HFFc6 (cell line): ENCODE measurements at regions not wholly inside any gene's neighbourhood (a gene's known extent, or its start where the extent isn't known, plus 50 kb on each side); places are given as distances from the start of the nearest gene placed in this dataset.

Source experiments
- DNase-seq: peaks from one replicate; pipeline ENCODE4 v3.0.0-alpha.2; 2018
- H3K27ac Mint-ChIP-seq: 2 replicates; pipeline ENCODE4 v1.8.0; 2020; ENCODE audit warnings: mild to moderate bottlenecking, mixed read lengths
- H3K27me3 Mint-ChIP-seq: 2 replicates; pipeline ENCODE4 v1.8.0; 2021; ENCODE audit warnings: mild to moderate bottlenecking, moderate library complexity, mixed read lengths; ENCODE audit not compliant: insufficient read depth
- H3K36me3 Mint-ChIP-seq: 2 replicates; pipeline ENCODE4 v1.8.0; 2021; ENCODE audit warnings: low read depth, mixed read lengths
- H3K4me1 Mint-ChIP-seq: 2 replicates; pipeline ENCODE4 v1.8.0; 2020; ENCODE audit warnings: low read depth, mixed read lengths
- H3K4me3 Mint-ChIP-seq: 2 replicates; pipeline ENCODE4 v1.8.0; 2020; ENCODE audit warnings: mild to moderate bottlenecking, moderate library complexity, mixed read lengths
- H3K9me3 Mint-ChIP-seq: 2 replicates; pipeline ENCODE4 v1.8.0; 2020; ENCODE audit warnings: mild to moderate bottlenecking, mixed read lengths
- TF ChIP-seq, protein P1 (sequence below): fragments of 200-600 bp; sonication (generic); IDR thresholded peaks from 2 replicates; pipeline ENCODE4 v1.5.0; 2021; ENCODE audit warnings: antibody characterized with exemption, mild to moderate bottlenecking

DNA sequence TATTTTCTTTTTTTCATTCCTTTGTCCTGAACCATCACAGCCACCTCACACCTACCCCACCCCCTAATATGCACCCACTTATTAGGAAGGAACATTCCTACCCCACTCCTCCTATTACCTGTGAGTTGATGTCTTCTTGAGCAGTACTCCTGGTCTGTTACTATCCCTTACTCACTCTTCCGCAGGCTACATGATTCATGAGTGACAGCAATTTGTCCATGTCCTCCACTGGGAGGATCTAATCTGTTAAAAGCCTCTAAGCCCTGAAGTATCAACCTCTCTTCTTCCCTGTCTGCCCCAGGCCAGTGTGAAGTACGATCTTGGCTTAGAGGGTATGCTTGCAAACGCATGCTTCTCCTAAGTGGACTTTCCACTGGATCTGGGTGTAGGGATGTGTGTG, 75.6 kb upstream of the RFX8 start:
- peaks cover 29% of the 10 kb centered on the region for H3K4me1 Mint-ChIP-seq
- DNase-seq: no peak
- TF ChIP-seq, protein P1, sequence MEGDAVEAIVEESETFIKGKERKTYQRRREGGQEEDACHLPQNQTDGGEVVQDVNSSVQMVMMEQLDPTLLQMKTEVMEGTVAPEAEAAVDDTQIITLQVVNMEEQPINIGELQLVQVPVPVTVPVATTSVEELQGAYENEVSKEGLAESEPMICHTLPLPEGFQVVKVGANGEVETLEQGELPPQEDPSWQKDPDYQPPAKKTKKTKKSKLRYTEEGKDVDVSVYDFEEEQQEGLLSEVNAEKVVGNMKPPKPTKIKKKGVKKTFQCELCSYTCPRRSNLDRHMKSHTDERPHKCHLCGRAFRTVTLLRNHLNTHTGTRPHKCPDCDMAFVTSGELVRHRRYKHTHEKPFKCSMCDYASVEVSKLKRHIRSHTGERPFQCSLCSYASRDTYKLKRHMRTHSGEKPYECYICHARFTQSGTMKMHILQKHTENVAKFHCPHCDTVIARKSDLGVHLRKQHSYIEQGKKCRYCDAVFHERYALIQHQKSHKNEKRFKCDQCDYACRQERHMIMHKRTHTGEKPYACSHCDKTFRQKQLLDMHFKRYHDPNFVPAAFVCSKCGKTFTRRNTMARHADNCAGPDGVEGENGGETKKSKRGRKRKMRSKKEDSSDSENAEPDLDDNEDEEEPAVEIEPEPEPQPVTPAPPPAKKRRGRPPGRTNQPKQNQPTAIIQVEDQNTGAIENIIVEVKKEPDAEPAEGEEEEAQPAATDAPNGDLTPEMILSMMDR: no peak
- no peaks in the 10 kb centered on the region for H3K27me3 Mint-ChIP-seq
- H3K27ac Mint-ChIP-seq: no peak overlapping the region
- no peaks in the 10 kb centered on the region for H3K36me3 Mint-ChIP-seq
- no peaks in the 10 kb centered on the region for H3K9me3 Mint-ChIP-seq
- no peak overlapping the region for H3K4me3 Mint-ChIP-seq

- Mint-ChIP-seq H3K4me3 (no peak overlapping the region), H3K9me3 (no peaks in the 10 kb centered on the region), H3K27me3 (no peaks in the 10 kb centered on the region), H3K27ac (no peak overlapping the region), H3K4me1 (peaks cover 29% of the 10 kb centered on the region), H3K36me3 (no peaks in the 10 kb centered on the region)
- no peak for DNase-seq
- TF ChIP-seq, protein P1: no peak
Measured at GRCh38 chr2:101549371-101549770, 74.5 kb upstream of the RFX8 start.

DNA sequence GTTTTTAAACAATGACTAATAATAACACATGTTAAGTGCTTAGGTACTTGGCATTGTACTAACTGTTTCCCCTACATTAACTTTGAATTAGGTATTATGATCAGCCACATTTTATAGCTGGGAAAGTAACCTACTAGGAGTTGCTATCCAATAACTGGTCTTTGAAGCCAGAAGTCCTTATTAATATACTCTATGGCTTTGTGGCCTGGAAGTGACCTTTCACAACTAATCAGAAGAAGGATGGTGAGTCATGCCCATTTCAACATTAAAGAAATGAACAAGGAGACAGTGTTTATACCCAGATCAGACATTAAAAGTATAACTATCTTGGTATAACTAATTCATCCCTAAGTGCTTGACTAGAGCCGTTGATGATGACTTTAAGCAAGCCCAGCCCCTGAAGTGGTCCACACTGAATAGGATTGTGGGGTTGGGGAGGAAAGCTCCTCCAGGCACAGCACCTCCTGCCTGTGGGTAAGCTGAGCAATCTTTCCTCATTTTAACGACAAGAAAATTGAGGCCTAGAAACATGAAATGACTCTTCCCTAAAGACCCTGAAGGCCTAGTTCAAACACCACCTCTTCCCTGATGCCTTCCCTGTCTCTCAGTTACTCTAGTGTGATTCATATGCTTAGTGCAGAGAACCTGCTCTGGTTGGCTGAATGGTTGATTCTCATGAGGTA, 71.6 kb upstream of the RFX8 start:
- Mint-ChIP-seq H3K4me1 (peaks cover 27% of the 10 kb centered on the region), H3K9me3 (no peaks in the 10 kb centered on the region), H3K36me3 (peaks cover 5% of the 10 kb centered on the region; the same call in 1 of the 2 replicates), H3K4me3 (no peak overlapping the region), H3K27ac (no peak overlapping the region), H3K27me3 (no peaks in the 10 kb centered on the region)
- DNase-seq: peak; percentile 17
- TF ChIP-seq, protein P1: no peak

DNA sequence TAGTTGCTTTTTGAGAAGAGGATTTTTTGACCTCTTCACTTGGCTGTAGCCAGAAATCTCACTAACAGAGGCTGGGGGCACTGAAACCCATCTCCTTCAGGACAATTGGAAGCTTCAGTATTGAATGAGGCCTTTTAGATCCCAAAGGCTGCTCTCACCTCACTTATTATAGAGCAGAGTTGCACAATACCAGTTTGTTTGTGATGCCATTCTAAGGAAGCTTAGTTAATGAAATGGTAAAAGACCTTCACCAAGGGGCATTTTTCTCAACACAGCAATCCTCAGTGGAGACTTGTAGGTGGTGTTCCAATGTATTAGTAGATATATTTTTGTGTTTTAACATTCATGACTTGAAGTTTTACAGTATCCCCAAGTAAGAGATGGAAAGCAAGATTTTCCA, 71.0 kb upstream of the RFX8 start:
- DNase-seq: no peak
- Mint-ChIP-seq H3K4me1 (peaks cover 22% of the 10 kb centered on the region), H3K36me3 (peaks cover 5% of the 10 kb centered on the region; the same call in 1 of the 2 replicates), H3K4me3 (no peak overlapping the region), H3K27me3 (no peaks in the 10 kb centered on the region), H3K27ac (no peak overlapping the region), H3K9me3 (no peaks in the 10 kb centered on the region)
- TF ChIP-seq, protein P1: no peak

- TF ChIP-seq, protein P1: no peak
- Mint-ChIP-seq H3K4me3 (peak overlapping the region; percentile 34; the same call in 1 of the 2 replicates), H3K27ac (no peak overlapping the region), H3K36me3 (peaks cover 5% of the 10 kb centered on the region; the same call in 1 of the 2 replicates), H3K4me1 (peaks cover 8% of the 10 kb centered on the region), H3K27me3 (no peaks in the 10 kb centered on the region; the same call in 1 of the 2 replicates), H3K9me3 (no peaks in the 10 kb centered on the region)
- DNase-seq: peak; percentile 36
Measured at GRCh38 chr2:101540518-101540917, 65.6 kb upstream of the RFX8 start.
